Thyroid gland (tissue), 4 donors: ENCODE measurements at regions not wholly inside any gene's neighbourhood (a gene's known extent, or its start where the extent isn't known, plus 50 kb on each side); places are given as distances from the start of the nearest gene placed in this dataset.

Experiments
- DNase-seq, 2 donors: peaks; one replicate each; pipeline ENCODE4 v3.0.0-alpha.2; 2019
- H3K27ac ChIP-seq, 3 donors: fragments of 200-600 bp; sonication (generic); 1 replicate in 2 of 3; 2 replicates in 1 of 3; pipeline ENCODE4 v1.5.1; 2016 to 2019; ENCODE audit warnings: mild to moderate bottlenecking in 1 of 3, moderate library complexity in 1 of 3
- H3K27me3 ChIP-seq: fragments of 200-600 bp; sonication (generic); one replicate; pipeline ENCODE4 v1.5.1; 2019
- H3K36me3 ChIP-seq, 2 donors: fragments of 200-600 bp; sonication (generic); one replicate each; pipeline ENCODE4 v1.5.1; 2016 to 2019
- H3K4me1 ChIP-seq, 2 donors: fragments of 200-600 bp; sonication (generic); one replicate each; pipeline ENCODE4 v1.5.1; 2017 to 2019
- H3K4me3 ChIP-seq, 3 donors: fragments of 200-600 bp; sonication (generic); replicated peaks in 1 of 3; 1 replicate in 2 of 3; 2 replicates in 1 of 3; pipeline ENCODE4 v1.5.1; 2016; ENCODE audit warnings: mild to moderate bottlenecking in 1 of 3
- H3K9me3 ChIP-seq: fragments of 200-600 bp; sonication (generic); one replicate; pipeline ENCODE4 v1.5.1; 2017
- CTCF ChIP-seq, 6 experiments: fragments of 200-600 bp in 3 of 6; fragments of 450-650 bp in 3 of 6; sonication (generic) in 3 of 6; IDR thresholded peaks; one replicate each; pipeline ENCODE4 v1.5.1; 2016 to 2019; ENCODE audit warnings: antibody characterized with exemption in 6 of 6, mild to moderate bottlenecking in 2 of 6, inconsistent platforms in 1 of 6, moderate library complexity in 1 of 6
- POLR2A ChIP-seq, 2 donors: fragments of 450-650 bp; IDR thresholded peaks; one replicate each; pipeline ENCODE4 v1.6.1; 2017; ENCODE audit warnings: antibody characterized with exemption in 2 of 2, mild to moderate bottlenecking in 2 of 2, moderate library complexity in 1 of 2
- WGBS, 2 donors: methylation state at CpG; one replicate each; pipeline ENCODE4 v1.1.5; 2017; 5-methylcytosine and 5-hydroxymethylcytosine counted together
- intact Hi-C: fragments of 100-400 bp; cut with DNase I; formaldehyde crosslinking; loops from one replicate; pipeline ENCODE4 v1.15.1; 2023

DNA sequence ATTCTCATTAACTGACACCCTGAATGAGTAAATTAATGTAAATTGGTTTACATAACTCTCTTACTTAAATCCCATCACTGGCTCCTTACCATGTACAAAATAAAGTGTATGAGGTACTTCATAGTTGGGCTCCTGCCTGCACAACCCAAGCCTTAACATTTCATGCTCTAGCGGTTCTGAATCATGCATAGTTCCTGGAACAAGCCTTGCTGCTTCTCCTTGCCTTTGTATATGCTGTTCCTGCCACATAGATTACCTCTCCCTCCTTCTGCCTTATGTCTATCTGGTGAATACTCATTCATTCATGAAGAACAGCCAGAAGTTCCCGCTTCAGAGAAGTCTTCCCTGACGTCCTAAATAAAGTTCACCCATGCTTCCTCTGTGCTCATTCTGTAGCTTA, 594.7 kb downstream of the SMARCA1 start:
- WGBS, 2 donors: 19 to 20% methylated on average over 2 of the region's 3 CpGs
- Histone ChIP-seq H3K36me3 (no peaks in the 10 kb centered on the region), H3K9me3 (no peaks in the 10 kb centered on the region), H3K4me3 (no peak overlapping the region), H3K4me1 (no peaks in the 10 kb centered on the region), H3K27me3 (no peaks in the 10 kb centered on the region), H3K27ac (no peak overlapping the region)
- DNase-seq: peak; percentile 12 to 20
- intact Hi-C loops: no loop called here
- TF ChIP-seq CTCF (IDR thresholded peaks at IDR 0.05): no peak

DNA sequence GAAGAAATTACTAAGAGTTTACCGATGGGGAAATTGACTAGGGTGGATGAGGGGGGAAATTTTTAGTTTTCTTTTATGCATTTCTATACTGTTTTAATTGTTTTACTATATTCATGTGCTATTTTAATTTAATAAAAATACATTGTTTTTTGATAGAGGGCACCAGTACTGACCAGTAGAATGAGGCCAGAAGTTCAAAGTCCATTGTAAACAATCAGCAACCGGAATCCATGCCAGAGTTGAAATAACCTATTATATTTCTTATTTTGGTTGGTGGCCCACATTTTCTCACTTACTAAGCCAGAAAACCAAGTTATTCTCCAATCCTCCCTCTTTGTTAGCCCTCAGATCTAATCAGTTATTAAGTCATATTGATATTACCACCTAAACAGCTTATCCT, 595.9 kb downstream of the SMARCA1 start:
- H3K27me3 ChIP-seq: no peaks in the 10 kb centered on the region
- no peaks in the 10 kb centered on the region for H3K4me1 ChIP-seq
- H3K36me3 ChIP-seq: no peaks in the 10 kb centered on the region
- no peaks in the 10 kb centered on the region for H3K9me3 ChIP-seq
- 96 to 100% methylated on average over 2 of the region's 2 CpGs for WGBS, 2 donors
- no peak overlapping the region for H3K4me3 ChIP-seq
- TF ChIP-seq POLR2A (IDR thresholded peaks at IDR 0.05) (no peak), CTCF (IDR thresholded peaks at IDR 0.05) (no peak)
- no peak overlapping the region for H3K27ac ChIP-seq
- intact Hi-C loops: no loop called here
- DNase-seq: no peak

DNA sequence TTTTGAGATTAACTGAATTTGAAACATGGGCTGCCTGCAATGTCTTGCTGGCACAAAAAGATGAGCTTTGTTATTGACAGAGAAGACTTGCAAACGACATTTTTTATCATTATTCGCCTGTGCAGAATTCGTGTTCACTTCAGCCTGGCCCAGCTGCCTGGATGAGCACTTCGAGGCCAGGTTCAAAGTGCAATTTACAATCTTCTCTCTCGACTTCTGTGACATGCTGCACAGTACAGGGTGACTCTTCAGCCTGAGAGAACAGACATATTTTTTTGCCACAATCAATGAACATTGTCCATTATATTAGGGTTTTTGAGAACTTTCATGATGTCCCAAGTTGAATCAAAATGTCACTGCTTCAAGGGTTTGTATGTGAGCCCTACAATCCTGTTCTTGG, 616.5 kb downstream of the SMARCA1 start:
- Histone ChIP-seq H3K27me3 (no peaks in the 10 kb centered on the region), H3K4me1 (no peaks in the 10 kb centered on the region), H3K9me3 (no peaks in the 10 kb centered on the region), H3K36me3 (no peaks in the 10 kb centered on the region), H3K27ac (no peak overlapping the region), H3K4me3 (no peak overlapping the region)
- intact Hi-C loops: no loop called here
- no peak for TF ChIP-seq POLR2A (IDR thresholded peaks at IDR 0.05)
- no peak for TF ChIP-seq CTCF (IDR thresholded peaks at IDR 0.05)
- 86 to 87% methylated on average over 5 of the region's 5 CpGs for WGBS, 2 donors
- no peak for DNase-seq

DNA sequence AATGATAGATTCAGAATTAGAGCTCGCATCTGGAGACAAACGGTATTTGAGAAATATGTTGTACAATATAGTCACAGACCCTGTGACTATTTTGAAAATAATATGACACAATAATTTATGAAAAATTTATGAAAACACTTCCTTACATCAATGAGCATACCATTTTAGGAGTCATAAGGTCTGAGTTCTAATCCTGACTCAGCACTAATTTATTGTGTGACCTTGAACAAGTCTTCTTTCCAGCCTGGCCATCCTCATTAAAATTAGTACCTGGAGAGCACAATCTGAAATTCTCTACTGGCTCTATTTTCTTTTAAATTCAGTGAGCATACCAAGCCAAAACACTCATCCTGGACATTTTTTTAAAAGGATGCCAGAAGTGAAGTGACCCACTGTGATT, 622.3 kb downstream of the SMARCA1 start:
- WGBS, 2 donors: 98 to 100% methylated on average over 2 of the region's 2 CpGs
- intact Hi-C loops: no loop called here

GRCh38 chrX:128897621-128898020, 625.7 kb downstream of the SMARCA1 start:
- intact Hi-C loops: no loop called here
- no peak for DNase-seq
- TF ChIP-seq POLR2A (IDR thresholded peaks at IDR 0.05): no peak
- no peak for TF ChIP-seq CTCF (IDR thresholded peaks at IDR 0.05)
- no peak overlapping the region for H3K27ac ChIP-seq
- no peak overlapping the region for H3K4me3 ChIP-seq
- H3K9me3 ChIP-seq: no peaks in the 10 kb centered on the region
- 93% methylated on average over 3 of the region's 3 CpGs for WGBS, 2 donors
- H3K27me3 ChIP-seq: no peaks in the 10 kb centered on the region
- no peaks in the 10 kb centered on the region for H3K36me3 ChIP-seq
- no peaks in the 10 kb centered on the region for H3K4me1 ChIP-seq

More for the DNA sequence above, 622.3 kb downstream of the SMARCA1 start:
- H3K27me3 ChIP-seq: no peaks in the 10 kb centered on the region
- no peaks in the 10 kb centered on the region for H3K9me3 ChIP-seq
- DNase-seq: no peak
- H3K36me3 ChIP-seq: no peaks in the 10 kb centered on the region
- H3K4me1 ChIP-seq: no peaks in the 10 kb centered on the region
- H3K27ac ChIP-seq: no peak overlapping the region
- TF ChIP-seq CTCF (IDR thresholded peaks at IDR 0.05) (no peak), POLR2A (IDR thresholded peaks at IDR 0.05) (no peak)
- H3K4me3 ChIP-seq: no peak overlapping the region
